Mesenchymal stem cell (in vitro differentiated cells and primary cell): ENCODE measurements at regions not wholly inside any gene's neighbourhood (a gene's known extent, or its start where the extent isn't known, plus 50 kb on each side); places are given as distances from the start of the nearest gene placed in this dataset.

ENCODE experiments used
- DNase-seq: peaks from one replicate; pipeline ENCODE4 v3.0.0-alpha.2; 2013
- H2AFZ ChIP-seq: one replicate; pipeline ENCODE4 v1.6.1; 2013; ENCODE audit warnings: low read depth, mild to moderate bottlenecking, control low read depth, inconsistent platforms, low read length, moderate library complexity
- H2AK5ac ChIP-seq: 2 replicates; pipeline ENCODE4 v1.6.1; 2013; ENCODE audit warnings: low read length, moderate library complexity, mild to moderate bottlenecking, inconsistent platforms; ENCODE audit not compliant: severe bottlenecking
- H2BK120ac ChIP-seq: one replicate; pipeline ENCODE4 v1.6.1; 2013; ENCODE audit warnings: low read depth, mild to moderate bottlenecking, inconsistent platforms, low read length, moderate library complexity
- H2BK12ac ChIP-seq, 2 experiments: one replicate each; pipeline ENCODE4 v1.6.1; 2013; ENCODE audit warnings: inconsistent platforms in 2 of 2, low read length in 2 of 2, mild to moderate bottlenecking in 2 of 2, moderate library complexity in 2 of 2, control low read depth in 1 of 2
- H2BK15ac ChIP-seq: one replicate; pipeline ENCODE4 v1.6.1; 2013; ENCODE audit warnings: mild to moderate bottlenecking, low read depth, inconsistent platforms; ENCODE audit not compliant: poor library complexity, severe bottlenecking
- H2BK5ac ChIP-seq: 2 replicates; pipeline ENCODE4 v1.6.1; 2013; ENCODE audit warnings: low read depth, mild to moderate bottlenecking, low read length, control low read depth, inconsistent platforms; ENCODE audit not compliant: poor library complexity, severe bottlenecking
- H3K14ac ChIP-seq, 2 experiments: one replicate each; pipeline ENCODE4 v1.6.1; 2013; ENCODE audit warnings: inconsistent platforms in 2 of 2, low read length in 2 of 2, control low read depth in 1 of 2, mild to moderate bottlenecking in 1 of 2, moderate library complexity in 1 of 2
- H3K18ac ChIP-seq, 2 experiments: one replicate each; pipeline ENCODE4 v1.6.1; 2013; ENCODE audit warnings: inconsistent platforms in 2 of 2, low read length in 2 of 2, control low read depth in 1 of 2, low read depth in 1 of 2, mild to moderate bottlenecking in 1 of 2
- H3K23ac ChIP-seq, 2 experiments: one replicate each; pipeline ENCODE4 v1.6.1; 2013; ENCODE audit warnings: inconsistent platforms in 2 of 2, low read length in 2 of 2, mild to moderate bottlenecking in 2 of 2, moderate library complexity in 2 of 2, control low read depth in 1 of 2
- H3K27ac ChIP-seq: 2 replicates; pipeline ENCODE4 v1.5.1; 2013; ENCODE audit warnings: mild to moderate bottlenecking, moderate library complexity, low read length, control low read depth, inconsistent platforms; ENCODE audit not compliant: poor library complexity, severe bottlenecking
- H3K27me3 ChIP-seq, 2 experiments: 2 replicates each; pipeline versions ENCODE4 v1.6.1 to v1.7.0; 2013; ENCODE audit warnings: low read length in 2 of 2, mild to moderate bottlenecking in 2 of 2, moderate library complexity in 2 of 2, control low read depth in 1 of 2, inconsistent platforms in 1 of 2; ENCODE audit not compliant: control insufficient read depth in 1 of 2, insufficient read depth in 1 of 2
- H3K36me3 ChIP-seq, 2 experiments: 2 replicates each; pipeline versions ENCODE4 v1.6.1 to v1.7.0; 2013; ENCODE audit warnings: low read length in 2 of 2, control low read depth in 1 of 2, inconsistent platforms in 1 of 2, low read depth in 1 of 2, mild to moderate bottlenecking in 1 of 2; ENCODE audit not compliant: insufficient read depth in 2 of 2, control insufficient read depth in 1 of 2
- H3K4ac ChIP-seq, 2 experiments: one replicate each; pipeline ENCODE4 v1.6.1; 2013; ENCODE audit warnings: inconsistent platforms in 2 of 2, low read length in 2 of 2, mild to moderate bottlenecking in 2 of 2, moderate library complexity in 2 of 2, control low read depth in 1 of 2, low read depth in 1 of 2
- H3K4me1 ChIP-seq: 2 replicates; pipeline ENCODE4 v1.6.1; 2013; ENCODE audit warnings: low read depth, low read length, control low read depth; ENCODE audit not compliant: control insufficient read depth, insufficient read depth
- H3K4me2 ChIP-seq: 2 replicates; pipeline ENCODE4 v1.6.1; 2013; ENCODE audit warnings: low read length, mild to moderate bottlenecking, inconsistent platforms; ENCODE audit not compliant: poor library complexity, severe bottlenecking
- H3K4me3 ChIP-seq, 2 experiments: 2 replicates each; pipeline versions ENCODE4 v1.5.1 to v1.7.0; 2013; ENCODE audit warnings: low read length in 2 of 2, mild to moderate bottlenecking in 2 of 2, control low read depth in 1 of 2, low read depth in 1 of 2; ENCODE audit not compliant: insufficient read depth in 1 of 2
- H3K79me1 ChIP-seq: replicated peaks from 2 replicates; pipeline ENCODE4 v1.6.1; 2013; ENCODE audit warnings: mild to moderate bottlenecking, control low read depth, low read length, inconsistent platforms; ENCODE audit not compliant: poor library complexity, severe bottlenecking
- H3K9ac ChIP-seq: 2 replicates; pipeline ENCODE4 v1.7.0; 2013; ENCODE audit warnings: mild to moderate bottlenecking, low read length, moderate library complexity
- H3K9me3 ChIP-seq: 2 replicates; pipeline ENCODE4 v1.7.0; 2013; ENCODE audit warnings: mild to moderate bottlenecking, low read length; ENCODE audit not compliant: control insufficient read depth
- H4K8ac ChIP-seq: one replicate; pipeline ENCODE4 v1.6.1; 2013; ENCODE audit warnings: inconsistent platforms, mild to moderate bottlenecking, low read length, moderate library complexity
- H4K91ac ChIP-seq: one replicate; pipeline ENCODE4 v1.6.1; 2013; ENCODE audit warnings: mild to moderate bottlenecking, low read length, inconsistent platforms
- WGBS: methylation state at CpG from one replicate; pipeline ENCODE4 v1.1.7; 2013; ENCODE audit warnings: mixed read lengths; 5-methylcytosine and 5-hydroxymethylcytosine counted together

DNA sequence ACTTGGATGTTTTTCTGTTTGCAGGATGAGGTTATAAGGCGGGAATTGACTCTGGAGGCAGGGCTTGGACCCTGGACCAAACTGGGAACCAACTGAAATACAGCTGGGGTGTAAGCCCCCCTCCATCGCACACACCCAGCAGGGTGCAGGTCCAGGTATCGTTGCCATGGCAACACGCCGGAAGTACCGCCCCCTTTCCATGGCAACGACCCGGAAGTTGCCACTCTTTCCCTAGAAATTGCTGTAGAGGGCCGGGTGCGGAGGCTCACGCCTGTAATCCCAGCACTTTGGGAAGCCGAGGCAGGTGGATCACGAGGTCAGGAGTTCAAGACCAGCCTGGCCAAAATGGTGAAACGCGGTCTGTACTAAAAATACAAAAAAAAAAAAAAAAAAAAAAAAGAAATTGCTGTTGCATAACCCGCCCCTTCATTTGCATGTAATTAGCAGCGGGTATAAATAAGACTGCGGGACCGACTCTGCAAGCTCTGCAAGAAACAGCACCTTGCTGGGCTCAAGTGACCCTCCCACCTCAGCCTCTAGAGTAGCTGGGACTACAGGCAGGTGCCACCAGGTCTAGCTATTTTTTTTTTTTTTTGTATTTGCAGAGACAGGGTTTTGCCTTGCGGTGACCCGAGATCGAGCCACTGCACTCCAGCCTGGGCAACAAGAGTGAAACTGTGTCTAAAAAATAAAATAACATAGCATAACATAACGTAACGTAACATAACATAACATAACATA is 139.6 kb downstream of the CRLF2 start:
- Histone ChIP-seq H3K36me3 (no peaks in the 10 kb centered on the region), H3K14ac (no peak overlapping the region), H2BK12ac (no peak overlapping the region), H3K79me1 (no peaks in the 10 kb centered on the region), H3K23ac (no peak overlapping the region), H2BK15ac (no peak overlapping the region), H3K9me3 (peaks cover 2% of the 10 kb centered on the region), H3K4me2 (no peak overlapping the region), H3K4ac (no peak overlapping the region), H4K8ac (no peak overlapping the region), H2AK5ac (no peak overlapping the region), H3K27me3 (no peaks in the 10 kb centered on the region), H2AFZ (no peak overlapping the region), H2BK120ac (no peak overlapping the region), H3K4me1 (peaks cover 2% of the 10 kb centered on the region), H3K18ac (no peak overlapping the region), H2BK5ac (no peak overlapping the region), H3K9ac (no peak overlapping the region), H4K91ac (no peak overlapping the region), H3K4me3 (no peak overlapping the region), H3K27ac (no peak overlapping the region)
- DNase-seq, result no peak
- WGBS, result 74% methylated on average over 22 of the region's 24 CpGs

- Histone ChIP-seq H4K8ac (no peak overlapping the region), H2BK120ac (no peak overlapping the region), H3K14ac (no peak overlapping the region), H3K4me1 (peaks cover 2% of the 10 kb centered on the region), H3K79me1 (no peaks in the 10 kb centered on the region), H3K23ac (no peak overlapping the region), H3K27ac (no peak overlapping the region), H2BK12ac (no peak overlapping the region), H3K18ac (no peak overlapping the region), H2BK15ac (no peak overlapping the region), H3K4me2 (no peak overlapping the region), H3K27me3 (no peaks in the 10 kb centered on the region), H3K9me3 (no peaks in the 10 kb centered on the region), H2BK5ac (no peak overlapping the region), H4K91ac (no peak overlapping the region), H2AFZ (no peak overlapping the region), H3K9ac (no peak overlapping the region), H2AK5ac (no peak overlapping the region), H3K4me3 (no peak overlapping the region), H3K4ac (no peak overlapping the region), H3K36me3 (no peaks in the 10 kb centered on the region)
- DNase-seq, result no peak
- 75% methylated on average over 6 of the region's 9 CpGs for WGBS
Measured at GRCh38 chrX:1071351-1071750, 141.1 kb downstream of the CRLF2 start.

DNA sequence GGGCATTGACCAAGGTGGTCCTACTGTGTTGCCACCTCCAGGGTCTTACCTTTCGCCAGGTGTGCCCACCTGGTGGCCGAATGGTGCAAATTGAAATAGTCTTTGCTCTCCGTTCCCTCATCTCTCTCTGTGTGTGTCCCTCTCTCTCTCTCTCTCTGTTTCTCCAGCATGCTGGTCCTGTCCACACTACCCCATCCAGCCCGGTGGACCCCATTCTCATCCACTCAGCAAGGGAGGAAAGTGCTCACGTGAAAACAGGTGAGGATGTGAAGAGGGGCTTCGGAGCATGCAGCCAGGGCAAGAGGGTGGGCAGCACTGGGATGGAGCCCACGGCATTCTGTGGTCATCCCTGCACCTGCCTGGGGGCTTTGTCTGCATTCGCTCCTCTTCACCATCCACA is 150.1 kb downstream of the CRLF2 start:
- 52% methylated on average over 6 of the region's 8 CpGs for WGBS
- Histone ChIP-seq H3K4ac (no peak overlapping the region), H3K79me1 (no peaks in the 10 kb centered on the region), H3K36me3 (no peaks in the 10 kb centered on the region), H2AFZ (no peak overlapping the region), H2BK120ac (no peak overlapping the region), H3K4me1 (no peaks in the 10 kb centered on the region), H2BK12ac (no peak overlapping the region), H3K9me3 (peaks cover 8% of the 10 kb centered on the region), H3K18ac (no peak overlapping the region), H3K9ac (no peak overlapping the region), H4K8ac (no peak overlapping the region), H3K27me3 (no peaks in the 10 kb centered on the region), H3K23ac (no peak overlapping the region), H3K4me3 (no peak overlapping the region), H2BK5ac (no peak overlapping the region), H2BK15ac (no peak overlapping the region), H3K27ac (no peak overlapping the region), H4K91ac (no peak overlapping the region), H3K14ac (no peak overlapping the region), H2AK5ac (no peak overlapping the region), H3K4me2 (no peak overlapping the region)
- DNase-seq, result no peak

- Histone ChIP-seq H2BK12ac (no peak overlapping the region), H3K36me3 (no peaks in the 10 kb centered on the region), H3K4me1 (no peaks in the 10 kb centered on the region), H4K8ac (no peak overlapping the region), H3K23ac (no peak overlapping the region), H2BK120ac (no peak overlapping the region), H3K27ac (no peak overlapping the region), H3K4me2 (no peak overlapping the region), H3K9me3 (peaks cover 8% of the 10 kb centered on the region), H3K18ac (no peak overlapping the region), H2AK5ac (no peak overlapping the region), H3K14ac (no peak overlapping the region), H3K4me3 (no peak overlapping the region), H4K91ac (no peak overlapping the region), H3K9ac (no peak overlapping the region), H2BK5ac (no peak overlapping the region), H3K4ac (no peak overlapping the region), H3K27me3 (no peaks in the 10 kb centered on the region), H2AFZ (no peak overlapping the region), H2BK15ac (no peak overlapping the region), H3K79me1 (no peaks in the 10 kb centered on the region)
- no peak for DNase-seq
- 80% methylated on average over 7 of the region's 7 CpGs for WGBS
Measured at GRCh38 chrX:1060562-1060960, 151.9 kb downstream of the CRLF2 start.
